ENCODE measurements at regions not wholly inside any gene's neighbourhood (a gene's known extent, or its start where the extent isn't known, plus 50 kb on each side); places are given as distances from the start of the nearest gene placed in this dataset.

DNA sequence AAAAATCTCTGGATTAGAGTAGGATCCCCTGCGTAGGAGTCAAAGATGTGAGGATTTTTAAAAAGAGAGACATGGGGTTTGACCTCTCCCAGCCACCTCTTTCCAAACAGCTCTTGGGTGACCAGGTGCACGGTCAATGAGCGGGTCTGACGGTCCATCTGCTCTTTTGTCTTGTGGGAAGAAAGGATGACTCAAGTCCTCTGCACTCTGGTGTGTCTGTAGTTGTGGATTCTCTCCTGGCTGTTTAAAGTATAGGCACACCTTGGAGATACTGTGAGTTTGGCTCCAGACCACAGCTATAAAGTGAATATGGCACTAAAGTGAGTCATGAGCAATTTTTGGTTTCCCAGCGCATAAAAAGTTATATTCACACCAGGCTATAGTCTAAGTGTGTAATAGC, 209.8 kb downstream of the BMP7 start:
- no peak for TF ChIP-seq POLR2AphosphoS5 (IDR thresholded peaks at IDR 0.05; ENCODE audit: low read depth, low read length)
- no peak for TF ChIP-seq POLR2A (IDR thresholded peaks at IDR 0.05; ENCODE audit: low read depth, low read length)
